ENCODE measurements at regions not wholly inside any gene's neighbourhood (a gene's known extent, or its start where the extent isn't known, plus 50 kb on each side); places are given as distances from the start of the nearest gene placed in this dataset.

DNA sequence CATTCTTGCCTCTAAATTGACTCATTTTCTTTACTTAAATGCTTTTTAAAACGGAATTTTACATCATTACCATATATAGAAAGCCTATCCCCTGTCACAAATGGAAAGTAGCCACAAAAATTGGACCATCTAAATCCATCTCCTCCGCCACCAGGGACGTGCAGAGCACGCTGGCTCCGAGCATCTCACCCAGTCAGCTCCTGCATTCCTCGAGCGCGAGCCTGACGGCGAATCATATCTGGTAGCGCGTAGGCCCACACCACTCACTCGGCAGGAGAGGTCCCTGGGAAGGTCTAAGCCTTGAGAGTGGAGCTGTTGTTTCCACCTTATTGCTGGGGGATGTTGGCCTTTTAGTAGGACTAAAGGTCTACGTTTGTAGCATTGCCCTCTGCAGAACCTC, 152.4 kb downstream of the TRIM29 start:
- Histone ChIP-seq H3K4me2 (replicated peaks; ENCODE audit: extremely low read depth, low read length, poor library complexity, severe bottlenecking) (no peak overlapping the region), H3K9ac (ENCODE audit: insufficient read depth, low read length, poor library complexity, severe bottlenecking) (no peak overlapping the region), H3K9me3 (replicated peaks in 1 of 2; ENCODE audit: control insufficient read depth in 1 of 2, insufficient read depth in 1 of 2, low read length in 2 of 2) (no peaks in the 10 kb centered on the region), H2AFZ (ENCODE audit: insufficient read depth, low read depth, low read length, poor library complexity, severe bottlenecking) (no peak overlapping the region), H3K79me2 (ENCODE audit: insufficient read depth, low read length) (no peaks in the 10 kb centered on the region), H3K27me3 (ENCODE audit: control insufficient read depth in 2 of 2, insufficient read depth in 2 of 2, low read length in 2 of 2) (peaks cover 0 to 3% of the 10 kb centered on the region in 2 donors), H4K20me1 (ENCODE audit: insufficient read depth, low read length) (no peaks in the 10 kb centered on the region), H3K4me3 (replicated peaks in 1 of 3; ENCODE audit: low read depth in 2 of 3, low read length in 3 of 3) (no peak overlapping the region), H3K27ac (ENCODE audit: low read depth in 1 of 2, low read length in 2 of 2) (no peak overlapping the region), H3K4me1 (ENCODE audit: control insufficient read depth in 1 of 2, insufficient read depth in 2 of 2, low read length in 2 of 2) (no peaks in the 10 kb centered on the region), H3K36me3 (replicated peaks in 1 of 2; ENCODE audit: control insufficient read depth in 1 of 2, insufficient read depth in 2 of 2, low read length in 2 of 2) (no peaks in the 10 kb centered on the region)
- DNase-seq = no peak
- peaks cover 13 to 19% (median 13%) of the 10 kb centered on the region in 3 donors for H3K27me3 Mint-ChIP-seq (ENCODE audit: low read depth in 3 of 3)
- no peak for TF ChIP-seq CTCF (IDR thresholded peaks at IDR 0.05)
- WGBS (ENCODE audit: insufficient coverage) = 93% methylated on average over 13 of the region's 14 CpGs
- no peaks in the 10 kb centered on the region for H3K4me1 Mint-ChIP-seq
- intact Hi-C loops (cut with micrococcal nuclease) = no loop called here
- no peaks in the 10 kb centered on the region for H3K36me3 Mint-ChIP-seq
- peak overlapping the region in 1 of 2 donors; percentile 47 for H3K4me3 Mint-ChIP-seq
- peaks cover 0 to 2% (median 0%) of the 10 kb centered on the region in 7 donors for H3K9me3 Mint-ChIP-seq
- no peak overlapping the region for H3K27ac Mint-ChIP-seq

DNA sequence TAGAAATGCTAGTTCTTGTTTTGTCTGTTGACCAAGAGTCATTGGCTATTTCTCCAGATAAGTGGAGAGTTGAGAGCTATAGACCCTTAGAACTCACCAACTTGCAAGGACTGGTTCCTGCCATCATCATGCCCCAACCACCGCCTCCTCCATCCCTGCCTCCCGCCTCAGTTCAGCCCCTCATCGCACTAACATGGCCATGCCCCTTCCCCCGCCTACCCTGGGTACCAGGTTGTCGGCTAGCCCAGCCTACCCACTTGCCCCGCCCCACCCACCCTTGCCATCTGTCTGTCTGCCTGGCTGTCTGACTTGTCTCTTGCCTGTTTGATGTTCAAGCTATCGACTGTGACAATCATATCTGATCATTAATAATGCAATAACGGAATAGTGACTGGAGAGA, 154.1 kb downstream of the TRIM29 start:
- Histone ChIP-seq H3K4me2 (replicated peaks; ENCODE audit: extremely low read depth, low read length, poor library complexity, severe bottlenecking) (no peak overlapping the region), H3K9ac (ENCODE audit: insufficient read depth, low read length, poor library complexity, severe bottlenecking) (no peak overlapping the region), H4K20me1 (ENCODE audit: insufficient read depth, low read length) (no peaks in the 10 kb centered on the region), H2AFZ (ENCODE audit: insufficient read depth, low read depth, low read length, poor library complexity, severe bottlenecking) (no peak overlapping the region), H3K79me2 (ENCODE audit: insufficient read depth, low read length) (no peaks in the 10 kb centered on the region), H3K27ac (ENCODE audit: low read depth in 1 of 2, low read length in 2 of 2) (no peak overlapping the region), H3K9me3 (replicated peaks in 1 of 2; ENCODE audit: control insufficient read depth in 1 of 2, insufficient read depth in 1 of 2, low read length in 2 of 2) (no peaks in the 10 kb centered on the region), H3K4me3 (replicated peaks in 1 of 3; ENCODE audit: low read depth in 2 of 3, low read length in 3 of 3) (no peak overlapping the region), H3K4me1 (ENCODE audit: control insufficient read depth in 1 of 2, insufficient read depth in 2 of 2, low read length in 2 of 2) (no peaks in the 10 kb centered on the region), H3K27me3 (ENCODE audit: control insufficient read depth in 2 of 2, insufficient read depth in 2 of 2, low read length in 2 of 2) (peaks cover 0 to 3% of the 10 kb centered on the region in 2 donors), H3K36me3 (replicated peaks in 1 of 2; ENCODE audit: control insufficient read depth in 1 of 2, insufficient read depth in 2 of 2, low read length in 2 of 2) (no peaks in the 10 kb centered on the region)
- TF ChIP-seq CTCF (IDR thresholded peaks at IDR 0.05) = no peak
- H3K9me3 Mint-ChIP-seq = peaks cover 0 to 2% (median 0%) of the 10 kb centered on the region in 7 donors
- DNase-seq = no peak
- WGBS (ENCODE audit: insufficient coverage) = 95% methylated on average over 6 of the region's 8 CpGs
- no peaks in the 10 kb centered on the region for H3K36me3 Mint-ChIP-seq
- intact Hi-C loops (cut with micrococcal nuclease) = no loop called here
- peaks cover 9 to 22% (median 9%) of the 10 kb centered on the region in 3 donors for H3K27me3 Mint-ChIP-seq (ENCODE audit: low read depth in 3 of 3)
- H3K4me1 Mint-ChIP-seq = no peaks in the 10 kb centered on the region
- H3K27ac Mint-ChIP-seq = no peak overlapping the region
- H3K4me3 Mint-ChIP-seq = no peak overlapping the region
